ENCODE measurements at regions not wholly inside any gene's neighbourhood (a gene's known extent, or its start where the extent isn't known, plus 50 kb on each side); places are given as distances from the start of the nearest gene placed in this dataset.

DNA sequence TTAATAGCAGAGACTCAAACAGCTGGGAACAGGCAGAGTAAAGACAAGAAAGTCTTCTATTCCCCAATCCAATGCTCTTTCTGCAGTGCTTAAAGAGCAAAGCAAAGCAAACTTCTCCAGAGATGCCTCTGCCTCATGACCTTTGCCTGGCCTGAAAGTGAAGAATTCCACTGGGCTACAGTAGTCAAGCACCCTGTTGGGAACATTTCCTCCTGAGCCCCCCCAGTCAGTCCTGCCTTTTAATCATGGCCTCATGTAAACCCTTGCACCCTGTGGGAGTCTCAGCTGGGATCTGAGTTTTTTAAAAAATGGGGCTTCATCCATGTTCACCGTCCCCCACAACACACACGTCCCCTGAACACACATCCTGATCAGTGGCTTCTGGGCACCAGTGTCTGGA lies 62.7 kb upstream of the TSPAN11 start:
- TF ChIP-seq, protein P1, sequence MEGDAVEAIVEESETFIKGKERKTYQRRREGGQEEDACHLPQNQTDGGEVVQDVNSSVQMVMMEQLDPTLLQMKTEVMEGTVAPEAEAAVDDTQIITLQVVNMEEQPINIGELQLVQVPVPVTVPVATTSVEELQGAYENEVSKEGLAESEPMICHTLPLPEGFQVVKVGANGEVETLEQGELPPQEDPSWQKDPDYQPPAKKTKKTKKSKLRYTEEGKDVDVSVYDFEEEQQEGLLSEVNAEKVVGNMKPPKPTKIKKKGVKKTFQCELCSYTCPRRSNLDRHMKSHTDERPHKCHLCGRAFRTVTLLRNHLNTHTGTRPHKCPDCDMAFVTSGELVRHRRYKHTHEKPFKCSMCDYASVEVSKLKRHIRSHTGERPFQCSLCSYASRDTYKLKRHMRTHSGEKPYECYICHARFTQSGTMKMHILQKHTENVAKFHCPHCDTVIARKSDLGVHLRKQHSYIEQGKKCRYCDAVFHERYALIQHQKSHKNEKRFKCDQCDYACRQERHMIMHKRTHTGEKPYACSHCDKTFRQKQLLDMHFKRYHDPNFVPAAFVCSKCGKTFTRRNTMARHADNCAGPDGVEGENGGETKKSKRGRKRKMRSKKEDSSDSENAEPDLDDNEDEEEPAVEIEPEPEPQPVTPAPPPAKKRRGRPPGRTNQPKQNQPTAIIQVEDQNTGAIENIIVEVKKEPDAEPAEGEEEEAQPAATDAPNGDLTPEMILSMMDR (IDR thresholded peaks at IDR 0.05), result no peak
- no peak for TF ChIP-seq EZH2 (IDR thresholded peaks at IDR 0.05; ENCODE audit: borderline replicate concordance, insufficient read depth, low read depth, low read length, poor library complexity, severe bottlenecking)

All from B cell (primary cell).